HCT116 (cell line): ENCODE measurements at regions not wholly inside any gene's neighbourhood (a gene's known extent, or its start where the extent isn't known, plus 50 kb on each side); places are given as distances from the start of the nearest gene placed in this dataset.

ENCODE experiments used
- ATAC-seq: fragments of 200-7000 bp; cut with Tn5 transposase; 2 replicates; pipeline ENCODE4 v1.9.1; 2020; ENCODE audit warnings: mild to moderate bottlenecking, moderate library complexity
- BruUV-seq: library from RNA; stranded (reverse); fragments of 400-500 nt; replicated peaks from 2 replicates; lab custom pipeline; 2021; lab: Mats Ljungman, UMichigan
- CTCF ChIA-PET: fragments of 300-600 bp; sonication (Branson Sonifier 250); formaldehyde crosslinking; loops from one replicate; lab custom pipeline; 2021; ENCODE audit warnings: antibody characterized with exemption; lab: Charles Lee
- POLR2A ChIA-PET: fragments of 300-600, 350-600 bp; sonication (Branson Sonifier 250); formaldehyde crosslinking; loops from one replicate; lab custom pipeline; 2021; ENCODE audit warnings: antibody characterized with exemption; lab: Charles Lee
- RAD21 ChIA-PET, 2 experiments: fragments of 300-600 bp; sonication (Branson Sonifier 250); formaldehyde crosslinking; loops; one replicate each; lab custom pipeline; 2023; ENCODE audit warnings: low total read pairs in 2 of 2; ENCODE audit not compliant: uncharacterized antibody in 2 of 2, unreplicated experiment in 2 of 2, low non-redundant PET in 1 of 2; lab: Charles Lee
- DNase-seq: peaks from one replicate; pipeline ENCODE4 v3.0.0-alpha.2; 2010; ENCODE audit warnings: low read depth, low spot score
- H2AFZ ChIP-seq: fragments of 200-600 bp; shearing (Covaris generic), sonication (generic); 2 replicates; pipeline ENCODE4 v1.6.1; 2017; ENCODE audit warnings: low read depth, mixed run types, mixed read lengths, antibody characterized with exemption, low read length; ENCODE audit not compliant: poor library complexity, severe bottlenecking
- H3K27ac ChIP-seq: 2 replicates; pipeline ENCODE4 v1.5.1; 2012; ENCODE audit warnings: low read depth, low read length
- H3K27me3 ChIP-seq: fragments of 200-600 bp; sonication (generic); 2 replicates; pipeline ENCODE4 v1.6.1; 2016; ENCODE audit warnings: mixed run types, low read length, mixed read lengths; ENCODE audit not compliant: insufficient read depth
- H3K36me3 ChIP-seq, 2 experiments: fragments of 200-500 bp in 1 of 2; fragments of 200-600 bp in 1 of 2; sonication (Bioruptor generic) in 1 of 2; sonication (generic) in 1 of 2; 2 replicates each; pipeline versions ENCODE4 v1.5.1 to v1.6.1; 2014 to 2016; ENCODE audit warnings: low read length in 2 of 2, inconsistent platforms in 1 of 2, mixed read lengths in 1 of 2, mixed run types in 1 of 2; ENCODE audit not compliant: insufficient read depth in 2 of 2, control insufficient read depth in 1 of 2
- H3K4me1 ChIP-seq, 2 experiments: fragments of 200-600 bp in 1 of 2; sonication (generic) in 1 of 2; 2 replicates each; pipeline versions ENCODE4 v1.5.1 to v1.6.1; 2012 to 2017; ENCODE audit warnings: low read length in 2 of 2, inconsistent platforms in 1 of 2, mild to moderate bottlenecking in 1 of 2, mixed read lengths in 1 of 2, mixed run types in 1 of 2, moderate library complexity in 1 of 2; ENCODE audit not compliant: insufficient read depth in 2 of 2, control insufficient read depth in 1 of 2
- H3K4me2 ChIP-seq: fragments of 200-600 bp; sonication (generic); 2 replicates; pipeline ENCODE4 v1.6.1; 2017; ENCODE audit warnings: mixed run types, low read length, mixed read lengths
- H3K4me3 ChIP-seq, 2 experiments: fragments of 200-600 bp in 1 of 2; sonication (generic) in 1 of 2; replicated peaks in 1 of 2; 2 replicates each; pipeline ENCODE4 v1.5.1; 2011 to 2016; ENCODE audit warnings: low read length in 2 of 2, control low read depth in 1 of 2, low read depth in 1 of 2, mild to moderate bottlenecking in 1 of 2, mixed read lengths in 1 of 2, mixed run types in 1 of 2
- H3K79me2 ChIP-seq: fragments of 200-600 bp; sonication (generic); 2 replicates; pipeline ENCODE4 v1.6.1; 2017; ENCODE audit warnings: mild to moderate bottlenecking, mixed run types, low read length, moderate library complexity, mixed read lengths; ENCODE audit not compliant: insufficient read depth
- H3K9ac ChIP-seq: fragments of 200-600 bp; sonication (generic); 2 replicates; pipeline ENCODE4 v1.6.1; 2016; ENCODE audit warnings: low read length, mixed read lengths
- H3K9me2 ChIP-seq: fragments of 200-600 bp; sonication (generic), shearing (Covaris generic); 2 replicates; pipeline ENCODE4 v1.6.1; 2017; ENCODE audit warnings: mixed run types, mild to moderate bottlenecking, moderate library complexity; ENCODE audit not compliant: insufficient read depth
- H3K9me3 ChIP-seq, 2 experiments: fragments of 200-500 bp in 1 of 2; fragments of 200-600 bp in 1 of 2; sonication (Bioruptor generic) in 1 of 2; sonication (generic) in 1 of 2; 2 replicates each; pipeline ENCODE4 v1.6.1; 2014 to 2017; ENCODE audit warnings: low read length in 2 of 2, mixed read lengths in 2 of 2, inconsistent platforms in 1 of 2, low read depth in 1 of 2, mild to moderate bottlenecking in 1 of 2, mixed run types in 1 of 2, moderate library complexity in 1 of 2; ENCODE audit not compliant: control insufficient read depth in 1 of 2, insufficient read depth in 1 of 2
- H4K20me1 ChIP-seq: fragments of 200-600 bp; sonication (generic), shearing (Covaris generic); 2 replicates; pipeline ENCODE4 v1.6.1; 2017; ENCODE audit warnings: mixed run types, mild to moderate bottlenecking, moderate library complexity; ENCODE audit not compliant: insufficient read depth
- CBX3 ChIP-seq: IDR thresholded peaks from 2 replicates; pipeline ENCODE4 v1.6.1; 2012; ENCODE audit warnings: low read depth
- EGR1 ChIP-seq: IDR thresholded peaks from 2 replicates; pipeline ENCODE4 v1.6.1; 2012; ENCODE audit warnings: low read depth
- EZH2phosphoT487 ChIP-seq: fragments of 200-600 bp; IDR thresholded peaks from 2 replicates; pipeline ENCODE4 v1.6.1; 2018; ENCODE audit warnings: antibody characterized with exemption, borderline replicate concordance
- FOSL1 ChIP-seq: IDR thresholded peaks from 2 replicates; pipeline ENCODE4 v1.6.1; 2012; ENCODE audit warnings: low read depth
- JUND ChIP-seq: IDR thresholded peaks from 2 replicates; pipeline ENCODE4 v1.6.1; 2012
- POLR2A ChIP-seq: IDR thresholded peaks from 2 replicates; pipeline ENCODE4 v1.7.0; 2011; ENCODE audit warnings: borderline replicate concordance; ENCODE audit not compliant: insufficient read depth, insufficient read length; ENCODE audit errors: extremely low read depth
- SIN3A ChIP-seq: IDR thresholded peaks from 2 replicates; pipeline ENCODE4 v1.6.1; 2012; ENCODE audit warnings: low read depth
- SP1 ChIP-seq: IDR thresholded peaks from 2 replicates; pipeline ENCODE4 v1.6.1; 2012; ENCODE audit warnings: low read depth
- SRF ChIP-seq: IDR thresholded peaks from 2 replicates; pipeline ENCODE4 v1.6.1; 2012; ENCODE audit warnings: low read depth
- YY1 ChIP-seq: IDR thresholded peaks from 2 replicates; pipeline ENCODE4 v1.6.1; 2011; ENCODE audit warnings: low read length, low read depth, moderate library complexity, mild to moderate bottlenecking; ENCODE audit not compliant: insufficient replicate concordance; ENCODE audit errors: extremely low read depth
- ZNF274 ChIP-seq: fragments of 200-500 bp; sonication (Bioruptor generic); IDR thresholded peaks from 2 replicates; pipeline ENCODE4 v1.6.1; 2014; ENCODE audit warnings: mild to moderate bottlenecking, low read depth, low read length, inconsistent platforms
- intact Hi-C: fragments of 100-400 bp; cut with micrococcal nuclease; formaldehyde crosslinking; loops from 2 replicates; pipeline ENCODE4 v1.10.0; 2022
- TF ChIP-seq, protein P1 (sequence below): IDR thresholded peaks from 2 replicates; pipeline ENCODE4 v1.6.1; 2012; ENCODE audit warnings: low read depth
- TF ChIP-seq, protein P2 (sequence below): IDR thresholded peaks from 2 replicates; pipeline ENCODE4 v1.6.1; 2012

DNA sequence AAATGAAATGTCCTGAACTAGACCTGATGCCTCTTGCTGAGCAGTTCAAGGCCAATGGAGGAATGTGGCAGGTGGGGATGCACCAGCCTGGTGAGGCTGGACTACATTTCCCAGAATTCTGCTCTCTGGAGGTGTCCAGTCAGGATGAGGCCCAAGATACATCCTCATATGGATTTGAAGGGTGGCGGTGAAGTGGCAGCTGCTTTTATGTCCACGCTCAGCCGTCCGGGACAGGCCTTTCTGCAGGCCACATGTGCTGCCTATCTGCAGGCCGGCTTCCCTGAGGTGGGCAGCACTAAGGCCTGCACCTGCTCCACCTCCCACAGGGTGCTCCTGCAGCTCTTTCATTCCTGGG is 230.2 kb downstream of the BCL11B start:
- intact Hi-C loops: no loop called here
- BruUV-seq: no TSS peak
- no peak overlapping the region for H3K4me2 ChIP-seq
- H3K9ac ChIP-seq: no peak overlapping the region
- H3K36me3 ChIP-seq: no peaks in the 10 kb centered on the region
- RAD21 ChIA-PET: no interaction called here
- 0 out of 2 replicates have a peak, but pooled peaks cover 3% of the 10 kb centered on the region for H3K27me3 ChIP-seq
- no peak overlapping the region for H3K27ac ChIP-seq
- ATAC-seq (peak; percentile 61), DNase-seq (no peak)
- H3K4me1 ChIP-seq: no peaks in the 10 kb centered on the region
- no peaks in the 10 kb centered on the region for H3K79me2 ChIP-seq
- no peak overlapping the region for H3K4me3 ChIP-seq
- no peak overlapping the region for H2AFZ ChIP-seq
- TF ChIP-seq, protein P1, sequence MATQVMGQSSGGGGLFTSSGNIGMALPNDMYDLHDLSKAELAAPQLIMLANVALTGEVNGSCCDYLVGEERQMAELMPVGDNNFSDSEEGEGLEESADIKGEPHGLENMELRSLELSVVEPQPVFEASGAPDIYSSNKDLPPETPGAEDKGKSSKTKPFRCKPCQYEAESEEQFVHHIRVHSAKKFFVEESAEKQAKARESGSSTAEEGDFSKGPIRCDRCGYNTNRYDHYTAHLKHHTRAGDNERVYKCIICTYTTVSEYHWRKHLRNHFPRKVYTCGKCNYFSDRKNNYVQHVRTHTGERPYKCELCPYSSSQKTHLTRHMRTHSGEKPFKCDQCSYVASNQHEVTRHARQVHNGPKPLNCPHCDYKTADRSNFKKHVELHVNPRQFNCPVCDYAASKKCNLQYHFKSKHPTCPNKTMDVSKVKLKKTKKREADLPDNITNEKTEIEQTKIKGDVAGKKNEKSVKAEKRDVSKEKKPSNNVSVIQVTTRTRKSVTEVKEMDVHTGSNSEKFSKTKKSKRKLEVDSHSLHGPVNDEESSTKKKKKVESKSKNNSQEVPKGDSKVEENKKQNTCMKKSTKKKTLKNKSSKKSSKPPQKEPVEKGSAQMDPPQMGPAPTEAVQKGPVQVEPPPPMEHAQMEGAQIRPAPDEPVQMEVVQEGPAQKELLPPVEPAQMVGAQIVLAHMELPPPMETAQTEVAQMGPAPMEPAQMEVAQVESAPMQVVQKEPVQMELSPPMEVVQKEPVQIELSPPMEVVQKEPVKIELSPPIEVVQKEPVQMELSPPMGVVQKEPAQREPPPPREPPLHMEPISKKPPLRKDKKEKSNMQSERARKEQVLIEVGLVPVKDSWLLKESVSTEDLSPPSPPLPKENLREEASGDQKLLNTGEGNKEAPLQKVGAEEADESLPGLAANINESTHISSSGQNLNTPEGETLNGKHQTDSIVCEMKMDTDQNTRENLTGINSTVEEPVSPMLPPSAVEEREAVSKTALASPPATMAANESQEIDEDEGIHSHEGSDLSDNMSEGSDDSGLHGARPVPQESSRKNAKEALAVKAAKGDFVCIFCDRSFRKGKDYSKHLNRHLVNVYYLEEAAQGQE: no peak
- TF ChIP-seq EZH2phosphoT487: no peak
- TF ChIP-seq, protein P2, sequence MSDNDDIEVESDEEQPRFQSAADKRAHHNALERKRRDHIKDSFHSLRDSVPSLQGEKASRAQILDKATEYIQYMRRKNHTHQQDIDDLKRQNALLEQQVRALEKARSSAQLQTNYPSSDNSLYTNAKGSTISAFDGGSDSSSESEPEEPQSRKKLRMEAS: no peak
- TF ChIP-seq SP1: no peak
- TF ChIP-seq SIN3A: no peak
- TF ChIP-seq EGR1: no peak
- TF ChIP-seq JUND: no peak
- no peak for TF ChIP-seq SRF
- no peak for TF ChIP-seq CBX3
- no peak for TF ChIP-seq ZNF274
- no peak for TF ChIP-seq POLR2A
- no peak for TF ChIP-seq FOSL1
- no peak for TF ChIP-seq YY1
- H3K9me2 ChIP-seq: no peaks in the 10 kb centered on the region
- CTCF ChIA-PET: no interaction called here
- no peaks in the 10 kb centered on the region for H4K20me1 ChIP-seq
- POLR2A ChIA-PET: no interaction called here
- H3K9me3 ChIP-seq: no peaks in the 10 kb centered on the region
